Trophoblast cell (in vitro differentiated cells and primary cell): ENCODE measurements at regions not wholly inside any gene's neighbourhood (a gene's known extent, or its start where the extent isn't known, plus 50 kb on each side); places are given as distances from the start of the nearest gene placed in this dataset.

Experiments
- DNase-seq, 2 donors: peaks; one replicate each; pipeline ENCODE4 v3.0.0-alpha.2; 2016
- H2AFZ ChIP-seq: 2 replicates; pipeline ENCODE4 v1.6.1; 2013; ENCODE audit warnings: low read length, moderate library complexity, mild to moderate bottlenecking; ENCODE audit not compliant: insufficient read depth, poor library complexity
- H2AK5ac ChIP-seq: 2 replicates; pipeline ENCODE4 v1.6.1; 2013; ENCODE audit warnings: mild to moderate bottlenecking, low read length
- H2BK120ac ChIP-seq: 2 replicates; pipeline ENCODE4 v1.6.1; 2013; ENCODE audit warnings: low read length, mild to moderate bottlenecking, moderate library complexity; ENCODE audit not compliant: insufficient read depth, poor library complexity
- H2BK12ac ChIP-seq: 2 replicates; pipeline ENCODE4 v1.6.1; 2013; ENCODE audit warnings: mild to moderate bottlenecking, low read length, moderate library complexity
- H2BK5ac ChIP-seq: 2 replicates; pipeline ENCODE4 v1.6.1; 2013; ENCODE audit warnings: low read length, low read depth, moderate library complexity, mild to moderate bottlenecking; ENCODE audit not compliant: poor library complexity
- H3K14ac ChIP-seq: 2 replicates; pipeline ENCODE4 v1.6.1; 2013; ENCODE audit warnings: mild to moderate bottlenecking, low read length
- H3K18ac ChIP-seq: 2 replicates; pipeline ENCODE4 v1.6.1; 2013; ENCODE audit warnings: mild to moderate bottlenecking, low read length
- H3K23ac ChIP-seq: 2 replicates; pipeline ENCODE4 v1.6.1; 2013; ENCODE audit warnings: low read length
- H3K27ac ChIP-seq: 2 replicates; pipeline ENCODE4 v1.5.1; 2013; ENCODE audit warnings: low read depth, mild to moderate bottlenecking, inconsistent platforms, low read length, moderate library complexity
- H3K27me3 ChIP-seq: 2 replicates; pipeline ENCODE4 v1.6.1; 2013; ENCODE audit warnings: inconsistent platforms, mild to moderate bottlenecking, low read length, moderate library complexity; ENCODE audit not compliant: insufficient read depth
- H3K36me3 ChIP-seq, 2 experiments: 1 replicate in 1 of 2; 2 replicates in 1 of 2; pipeline ENCODE4 v1.6.1; 2013; ENCODE audit warnings: low read length in 2 of 2, mild to moderate bottlenecking in 2 of 2, moderate library complexity in 1 of 2; ENCODE audit not compliant: insufficient read depth in 2 of 2, control insufficient read depth in 1 of 2
- H3K4ac ChIP-seq: 2 replicates; pipeline ENCODE4 v1.6.1; 2013; ENCODE audit warnings: low read depth, mild to moderate bottlenecking, low read length, moderate library complexity
- H3K4me1 ChIP-seq, 2 experiments: 1 replicate in 1 of 2; 2 replicates in 1 of 2; pipeline ENCODE4 v1.6.1; 2013; ENCODE audit warnings: low read length in 2 of 2, mild to moderate bottlenecking in 2 of 2, moderate library complexity in 1 of 2; ENCODE audit not compliant: insufficient read depth in 2 of 2, control insufficient read depth in 1 of 2
- H3K4me2 ChIP-seq: 2 replicates; pipeline ENCODE4 v1.6.1; 2013; ENCODE audit warnings: inconsistent platforms, mild to moderate bottlenecking, low read length, moderate library complexity
- H3K4me3 ChIP-seq: 2 replicates; pipeline ENCODE4 v1.5.1; 2013; ENCODE audit warnings: mild to moderate bottlenecking, low read depth, low read length, inconsistent platforms
- H3K79me1 ChIP-seq: one replicate; pipeline ENCODE4 v1.6.1; 2013; ENCODE audit warnings: low read length
- H3K79me2 ChIP-seq: 2 replicates; pipeline ENCODE4 v1.6.1; 2013; ENCODE audit warnings: low read length, mild to moderate bottlenecking; ENCODE audit not compliant: control insufficient read depth, insufficient read depth, poor library complexity
- H3K9ac ChIP-seq: 2 replicates; pipeline ENCODE4 v1.6.1; 2013; ENCODE audit warnings: mild to moderate bottlenecking, low read length
- H3K9me3 ChIP-seq: 2 replicates; pipeline ENCODE4 v1.6.1; 2013; ENCODE audit warnings: low read depth, mild to moderate bottlenecking, control low read depth, inconsistent platforms, low read length; ENCODE audit not compliant: insufficient read depth
- H4K12ac ChIP-seq: 2 replicates; pipeline ENCODE4 v1.6.1; 2013; ENCODE audit warnings: low read depth, mild to moderate bottlenecking, low read length, moderate library complexity
- H4K8ac ChIP-seq: 2 replicates; pipeline ENCODE4 v1.6.1; 2013; ENCODE audit warnings: low read depth, mild to moderate bottlenecking, low read length, moderate library complexity
- H4K91ac ChIP-seq: one replicate; pipeline ENCODE4 v1.6.1; 2013; ENCODE audit warnings: low read depth, mild to moderate bottlenecking, low read length, moderate library complexity
- WGBS: extraction: QIAGEN DNeasy Blood & Tissue Kit; methylation state at CpG from one replicate; pipeline ENCODE4 v1.1.7; 2013; ENCODE audit warnings: missing lambda C conversion rate; ENCODE audit not compliant: insufficient read length, insufficient coverage; ENCODE audit errors: extremely low coverage; 5-methylcytosine and 5-hydroxymethylcytosine counted together

GRCh38 chr5:118006219-118006618 is 982.1 kb downstream of the DTWD2 start:
- Histone ChIP-seq H3K36me3 (no peaks in the 10 kb centered on the region), H2AK5ac (no peak overlapping the region), H2BK120ac (no peak overlapping the region), H4K8ac (no peak overlapping the region), H3K18ac (no peak overlapping the region), H3K27me3 (no peaks in the 10 kb centered on the region), H4K91ac (no peak overlapping the region), H3K4me2 (no peak overlapping the region), H3K9ac (no peak overlapping the region), H3K4me3 (no peak overlapping the region), H2BK5ac (no peak overlapping the region), H2AFZ (no peak overlapping the region), H3K4me1 (no peaks in the 10 kb centered on the region), H4K12ac (no peak overlapping the region), H3K23ac (no peak overlapping the region), H2BK12ac (no peak overlapping the region), H3K14ac (no peak overlapping the region), H3K79me2 (no peaks in the 10 kb centered on the region), H3K79me1 (no peaks in the 10 kb centered on the region), H3K4ac (no peak overlapping the region), H3K27ac (no peak overlapping the region), H3K9me3 (no peaks in the 10 kb centered on the region)
- no peak for DNase-seq
- no CpG with 5 or more reads among the region's 1 CpG for WGBS

DNA sequence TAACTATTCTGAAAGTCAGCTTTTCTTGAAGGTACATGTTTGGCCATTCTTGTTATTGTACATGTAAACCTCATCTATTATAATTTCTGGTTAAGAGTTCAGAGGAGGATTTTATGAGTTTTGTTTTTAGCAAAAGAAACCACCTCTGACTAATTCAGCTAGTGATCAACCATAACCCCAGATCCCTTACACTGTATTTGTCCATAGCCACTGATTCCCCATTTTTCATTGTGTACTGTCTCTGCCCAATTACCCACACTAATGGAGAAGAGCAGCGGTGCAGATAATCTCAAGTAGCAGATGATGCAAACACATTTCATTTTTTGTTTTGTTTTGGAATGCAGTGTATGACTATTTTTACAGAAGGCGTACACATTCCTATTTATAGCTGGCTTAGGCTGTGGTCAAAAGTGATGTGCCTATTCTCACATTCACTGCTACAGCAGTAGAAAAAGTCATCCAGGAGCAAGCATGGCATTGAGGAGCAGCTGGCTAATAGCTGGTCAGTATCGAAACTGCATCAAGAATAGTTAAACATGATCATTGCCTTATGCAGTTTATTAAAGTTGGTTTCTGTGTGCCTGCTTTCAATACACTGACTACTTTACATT is 988.3 kb downstream of the DTWD2 start:
- Histone ChIP-seq H3K79me1 (no peaks in the 10 kb centered on the region), H4K91ac (no peak overlapping the region), H2BK5ac (no peak overlapping the region), H2AFZ (no peak overlapping the region), H3K36me3 (no peaks in the 10 kb centered on the region), H3K4ac (no peak overlapping the region), H3K9me3 (no peaks in the 10 kb centered on the region), H3K4me2 (no peak overlapping the region), H3K14ac (no peak overlapping the region), H3K18ac (no peak overlapping the region), H4K12ac (no peak overlapping the region), H2BK120ac (no peak overlapping the region), H3K27me3 (no peaks in the 10 kb centered on the region), H3K4me1 (no peaks in the 10 kb centered on the region), H3K4me3 (no peak overlapping the region), H3K23ac (no peak overlapping the region), H2BK12ac (no peak overlapping the region), H4K8ac (no peak overlapping the region), H2AK5ac (no peak overlapping the region), H3K9ac (no peak overlapping the region), H3K27ac (no peak overlapping the region), H3K79me2 (no peaks in the 10 kb centered on the region)
- no CpG with 5 or more reads among the region's 3 CpGs for WGBS
- DNase-seq: no peak

DNA sequence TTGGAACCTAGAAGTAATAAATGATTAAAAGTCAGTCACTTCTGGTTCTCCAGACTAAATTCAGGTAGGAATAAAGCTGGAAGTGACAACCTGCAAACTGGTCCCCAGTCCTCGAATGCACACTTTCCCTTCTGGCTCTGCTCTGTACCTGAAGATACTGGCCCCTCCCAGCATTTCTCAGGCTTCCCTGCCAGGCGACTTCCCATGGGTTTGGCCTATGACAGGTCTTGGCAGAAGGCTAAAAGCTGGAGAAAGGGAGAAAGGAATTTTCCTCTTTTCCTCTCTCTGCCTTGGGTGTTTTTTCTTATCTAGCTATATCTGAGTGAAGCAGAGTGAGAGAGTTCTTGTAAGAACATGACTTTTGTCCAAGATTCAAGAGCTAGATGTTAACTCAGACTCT is 1005.7 kb downstream of the DTWD2 start:
- H4K12ac ChIP-seq: no peak overlapping the region
- H3K4me3 ChIP-seq: no peak overlapping the region
- no peak overlapping the region for H2AK5ac ChIP-seq
- H2BK120ac ChIP-seq: no peak overlapping the region
- no peak overlapping the region for H3K27ac ChIP-seq
- H3K27me3 ChIP-seq: no peaks in the 10 kb centered on the region
- H3K36me3 ChIP-seq: no peaks in the 10 kb centered on the region
- no peak overlapping the region for H3K18ac ChIP-seq
- H3K14ac ChIP-seq: no peak overlapping the region
- no peak overlapping the region for H2AFZ ChIP-seq
- H2BK5ac ChIP-seq: no peak overlapping the region
- no peaks in the 10 kb centered on the region for H3K79me2 ChIP-seq
- no CpG with 5 or more reads among the region's 2 CpGs for WGBS
- no peak overlapping the region for H4K8ac ChIP-seq
- no peaks in the 10 kb centered on the region for H3K79me1 ChIP-seq
- H4K91ac ChIP-seq: no peak overlapping the region
- H3K9ac ChIP-seq: no peak overlapping the region
- no peak for DNase-seq
- no peak overlapping the region for H3K23ac ChIP-seq
- no peak overlapping the region for H3K4ac ChIP-seq
- H3K9me3 ChIP-seq: no peaks in the 10 kb centered on the region
- H2BK12ac ChIP-seq: no peak overlapping the region
- H3K4me1 ChIP-seq: no peaks in the 10 kb centered on the region
- H3K4me2 ChIP-seq: no peak overlapping the region

- no peak overlapping the region for H3K27ac ChIP-seq
- no peak overlapping the region for H4K12ac ChIP-seq
- no peak for DNase-seq
- no peaks in the 10 kb centered on the region for H3K27me3 ChIP-seq
- H3K4me1 ChIP-seq: no peaks in the 10 kb centered on the region
- H4K91ac ChIP-seq: no peak overlapping the region
- no CpG with 5 or more reads among the region's 1 CpG for WGBS
- H3K79me1 ChIP-seq: no peaks in the 10 kb centered on the region
- H4K8ac ChIP-seq: no peak overlapping the region
- H3K18ac ChIP-seq: no peak overlapping the region
- H3K4ac ChIP-seq: no peak overlapping the region
- H2AK5ac ChIP-seq: no peak overlapping the region
- no peaks in the 10 kb centered on the region for H3K36me3 ChIP-seq
- no peak overlapping the region for H3K23ac ChIP-seq
- no peaks in the 10 kb centered on the region for H3K9me3 ChIP-seq
- no peak overlapping the region for H3K9ac ChIP-seq
- no peak overlapping the region for H2BK12ac ChIP-seq
- no peak overlapping the region for H3K4me2 ChIP-seq
- H3K14ac ChIP-seq: no peak overlapping the region
- no peak overlapping the region for H3K4me3 ChIP-seq
- no peak overlapping the region for H2AFZ ChIP-seq
- H2BK5ac ChIP-seq: no peak overlapping the region
- no peak overlapping the region for H2BK120ac ChIP-seq
- H3K79me2 ChIP-seq: no peaks in the 10 kb centered on the region
Measured at GRCh38 chr5:117973785-117974184, 1014.6 kb downstream of the DTWD2 start.
